ENCODE measurements at regions not wholly inside any gene's neighbourhood (a gene's known extent, or its start where the extent isn't known, plus 50 kb on each side); places are given as distances from the start of the nearest gene placed in this dataset.

GRCh38 chr14:27686137-27686536 is 1080.5 kb upstream of the FOXG1 start:
- no peak for TF ChIP-seq CTCF (IDR thresholded peaks at IDR 0.05)
- TF ChIP-seq POLR2A (IDR thresholded peaks at IDR 0.05) = no peak
